HCT116 (cell line): ENCODE measurements at regions not wholly inside any gene's neighbourhood (a gene's known extent, or its start where the extent isn't known, plus 50 kb on each side); places are given as distances from the start of the nearest gene placed in this dataset.

Source experiments
- ATAC-seq: fragments of 200-7000 bp; cut with Tn5 transposase; 2 replicates; pipeline ENCODE4 v1.9.1; 2020; ENCODE audit warnings: mild to moderate bottlenecking, moderate library complexity
- BruUV-seq: library from RNA; stranded (reverse); fragments of 400-500 nt; replicated peaks from 2 replicates; lab custom pipeline; 2021; lab: Mats Ljungman, UMichigan
- CTCF ChIA-PET: fragments of 300-600 bp; sonication (Branson Sonifier 250); formaldehyde crosslinking; loops from one replicate; lab custom pipeline; 2021; ENCODE audit warnings: antibody characterized with exemption; lab: Charles Lee
- POLR2A ChIA-PET: fragments of 300-600, 350-600 bp; sonication (Branson Sonifier 250); formaldehyde crosslinking; loops from one replicate; lab custom pipeline; 2021; ENCODE audit warnings: antibody characterized with exemption; lab: Charles Lee
- RAD21 ChIA-PET, 2 experiments: fragments of 300-600 bp; sonication (Branson Sonifier 250); formaldehyde crosslinking; loops; one replicate each; lab custom pipeline; 2023; ENCODE audit warnings: low total read pairs in 2 of 2; ENCODE audit not compliant: uncharacterized antibody in 2 of 2, unreplicated experiment in 2 of 2, low non-redundant PET in 1 of 2; lab: Charles Lee
- DNase-seq: peaks from one replicate; pipeline ENCODE4 v3.0.0-alpha.2; 2010; ENCODE audit warnings: low read depth, low spot score
- H2AFZ ChIP-seq: fragments of 200-600 bp; shearing (Covaris generic), sonication (generic); 2 replicates; pipeline ENCODE4 v1.6.1; 2017; ENCODE audit warnings: low read depth, mixed run types, mixed read lengths, antibody characterized with exemption, low read length; ENCODE audit not compliant: poor library complexity, severe bottlenecking
- H3K27ac ChIP-seq: 2 replicates; pipeline ENCODE4 v1.5.1; 2012; ENCODE audit warnings: low read depth, low read length
- H3K27me3 ChIP-seq: fragments of 200-600 bp; sonication (generic); 2 replicates; pipeline ENCODE4 v1.6.1; 2016; ENCODE audit warnings: mixed run types, low read length, mixed read lengths; ENCODE audit not compliant: insufficient read depth
- H3K36me3 ChIP-seq, 2 experiments: fragments of 200-500 bp in 1 of 2; fragments of 200-600 bp in 1 of 2; sonication (Bioruptor generic) in 1 of 2; sonication (generic) in 1 of 2; 2 replicates each; pipeline versions ENCODE4 v1.5.1 to v1.6.1; 2014 to 2016; ENCODE audit warnings: low read length in 2 of 2, inconsistent platforms in 1 of 2, mixed read lengths in 1 of 2, mixed run types in 1 of 2; ENCODE audit not compliant: insufficient read depth in 2 of 2, control insufficient read depth in 1 of 2
- H3K4me1 ChIP-seq, 2 experiments: fragments of 200-600 bp in 1 of 2; sonication (generic) in 1 of 2; 2 replicates each; pipeline versions ENCODE4 v1.5.1 to v1.6.1; 2012 to 2017; ENCODE audit warnings: low read length in 2 of 2, inconsistent platforms in 1 of 2, mild to moderate bottlenecking in 1 of 2, mixed read lengths in 1 of 2, mixed run types in 1 of 2, moderate library complexity in 1 of 2; ENCODE audit not compliant: insufficient read depth in 2 of 2, control insufficient read depth in 1 of 2
- H3K4me2 ChIP-seq: fragments of 200-600 bp; sonication (generic); 2 replicates; pipeline ENCODE4 v1.6.1; 2017; ENCODE audit warnings: mixed run types, low read length, mixed read lengths
- H3K4me3 ChIP-seq, 2 experiments: fragments of 200-600 bp in 1 of 2; sonication (generic) in 1 of 2; replicated peaks in 1 of 2; 2 replicates each; pipeline ENCODE4 v1.5.1; 2011 to 2016; ENCODE audit warnings: low read length in 2 of 2, control low read depth in 1 of 2, low read depth in 1 of 2, mild to moderate bottlenecking in 1 of 2, mixed read lengths in 1 of 2, mixed run types in 1 of 2
- H3K79me2 ChIP-seq: fragments of 200-600 bp; sonication (generic); 2 replicates; pipeline ENCODE4 v1.6.1; 2017; ENCODE audit warnings: mild to moderate bottlenecking, mixed run types, low read length, moderate library complexity, mixed read lengths; ENCODE audit not compliant: insufficient read depth
- H3K9ac ChIP-seq: fragments of 200-600 bp; sonication (generic); 2 replicates; pipeline ENCODE4 v1.6.1; 2016; ENCODE audit warnings: low read length, mixed read lengths
- H3K9me2 ChIP-seq: fragments of 200-600 bp; sonication (generic), shearing (Covaris generic); 2 replicates; pipeline ENCODE4 v1.6.1; 2017; ENCODE audit warnings: mixed run types, mild to moderate bottlenecking, moderate library complexity; ENCODE audit not compliant: insufficient read depth
- H3K9me3 ChIP-seq, 2 experiments: fragments of 200-500 bp in 1 of 2; fragments of 200-600 bp in 1 of 2; sonication (Bioruptor generic) in 1 of 2; sonication (generic) in 1 of 2; 2 replicates each; pipeline ENCODE4 v1.6.1; 2014 to 2017; ENCODE audit warnings: low read length in 2 of 2, mixed read lengths in 2 of 2, inconsistent platforms in 1 of 2, low read depth in 1 of 2, mild to moderate bottlenecking in 1 of 2, mixed run types in 1 of 2, moderate library complexity in 1 of 2; ENCODE audit not compliant: control insufficient read depth in 1 of 2, insufficient read depth in 1 of 2
- H4K20me1 ChIP-seq: fragments of 200-600 bp; sonication (generic), shearing (Covaris generic); 2 replicates; pipeline ENCODE4 v1.6.1; 2017; ENCODE audit warnings: mixed run types, mild to moderate bottlenecking, moderate library complexity; ENCODE audit not compliant: insufficient read depth
- CBX3 ChIP-seq: IDR thresholded peaks from 2 replicates; pipeline ENCODE4 v1.6.1; 2012; ENCODE audit warnings: low read depth
- EGR1 ChIP-seq: IDR thresholded peaks from 2 replicates; pipeline ENCODE4 v1.6.1; 2012; ENCODE audit warnings: low read depth
- ELF1 ChIP-seq: IDR thresholded peaks from 2 replicates; pipeline ENCODE4 v1.6.1; 2012; ENCODE audit warnings: low read depth, borderline replicate concordance
- EZH2 ChIP-seq: fragments of 200-600 bp; sonication (generic); IDR thresholded peaks from 2 replicates; pipeline ENCODE4 v1.6.1; 2017; ENCODE audit warnings: antibody characterized with exemption, mixed run types
- EZH2phosphoT487 ChIP-seq: fragments of 200-600 bp; IDR thresholded peaks from 2 replicates; pipeline ENCODE4 v1.6.1; 2018; ENCODE audit warnings: antibody characterized with exemption, borderline replicate concordance
- FOSL1 ChIP-seq: IDR thresholded peaks from 2 replicates; pipeline ENCODE4 v1.6.1; 2012; ENCODE audit warnings: low read depth
- JUND ChIP-seq: IDR thresholded peaks from 2 replicates; pipeline ENCODE4 v1.6.1; 2012
- RAD21 ChIP-seq: IDR thresholded peaks from 2 replicates; pipeline ENCODE4 v1.6.1; 2012; ENCODE audit warnings: low read depth, mild to moderate bottlenecking
- REST ChIP-seq: IDR thresholded peaks from 2 replicates; pipeline ENCODE4 v1.6.1; 2012; ENCODE audit warnings: low read depth
- SIN3A ChIP-seq: IDR thresholded peaks from 2 replicates; pipeline ENCODE4 v1.6.1; 2012; ENCODE audit warnings: low read depth
- SRF ChIP-seq: IDR thresholded peaks from 2 replicates; pipeline ENCODE4 v1.6.1; 2012; ENCODE audit warnings: low read depth
- YY1 ChIP-seq: IDR thresholded peaks from 2 replicates; pipeline ENCODE4 v1.6.1; 2011; ENCODE audit warnings: low read length, low read depth, moderate library complexity, mild to moderate bottlenecking; ENCODE audit not compliant: insufficient replicate concordance; ENCODE audit errors: extremely low read depth
- ZNF274 ChIP-seq: fragments of 200-500 bp; sonication (Bioruptor generic); IDR thresholded peaks from 2 replicates; pipeline ENCODE4 v1.6.1; 2014; ENCODE audit warnings: mild to moderate bottlenecking, low read depth, low read length, inconsistent platforms
- intact Hi-C: fragments of 100-400 bp; cut with micrococcal nuclease; formaldehyde crosslinking; loops from 2 replicates; pipeline ENCODE4 v1.10.0; 2022
- TF ChIP-seq, protein P1 (sequence below): IDR thresholded peaks from 2 replicates; pipeline ENCODE4 v1.6.1; 2012

DNA sequence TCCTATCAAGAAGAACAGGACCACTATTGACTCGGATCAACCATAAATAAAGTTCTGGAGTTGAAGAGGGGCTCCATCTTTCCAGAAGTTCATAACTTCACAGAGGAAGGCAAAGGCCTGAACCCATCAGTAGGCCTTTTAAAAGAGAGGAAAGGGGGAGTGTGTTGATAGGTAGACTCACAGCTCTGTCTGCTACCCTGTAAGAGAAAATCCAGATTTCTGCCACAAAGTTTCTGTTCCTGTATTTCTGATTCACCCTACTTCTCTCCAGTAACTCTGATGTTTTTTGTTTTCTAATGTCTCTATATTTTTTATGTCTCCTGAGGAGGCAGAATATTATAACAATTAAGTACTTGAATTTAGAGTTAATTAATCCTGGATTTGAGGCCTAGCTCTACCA, 564.0 kb downstream of the TNS1 start:
- RAD21 ChIA-PET = no interaction called here
- no peaks in the 10 kb centered on the region for H3K9me3 ChIP-seq
- H2AFZ ChIP-seq = no peak overlapping the region
- no TSS peak for BruUV-seq
- intact Hi-C loops = no loop called here
- ATAC-seq (no peak), DNase-seq (no peak)
- no peak overlapping the region for H3K27ac ChIP-seq
- peaks cover 4% of the 10 kb centered on the region in 2 experiments; a peak in 2 of 4 replicates for H3K4me1 ChIP-seq
- POLR2A ChIA-PET = no interaction called here
- no peaks in the 10 kb centered on the region for H3K36me3 ChIP-seq
- no peak overlapping the region for H3K4me3 ChIP-seq
- no peak overlapping the region for H3K4me2 ChIP-seq
- CTCF ChIA-PET = no interaction called here
- no peaks in the 10 kb centered on the region; the same call in 1 of the 2 replicates for H4K20me1 ChIP-seq
- H3K9ac ChIP-seq = no peak overlapping the region
- H3K79me2 ChIP-seq = no peaks in the 10 kb centered on the region
- H3K27me3 ChIP-seq = no peaks in the 10 kb centered on the region; the same call in 1 of the 2 replicates
- TF ChIP-seq EZH2 (no peak), SRF (no peak), REST (no peak)
- H3K9me2 ChIP-seq = no peaks in the 10 kb centered on the region

DNA sequence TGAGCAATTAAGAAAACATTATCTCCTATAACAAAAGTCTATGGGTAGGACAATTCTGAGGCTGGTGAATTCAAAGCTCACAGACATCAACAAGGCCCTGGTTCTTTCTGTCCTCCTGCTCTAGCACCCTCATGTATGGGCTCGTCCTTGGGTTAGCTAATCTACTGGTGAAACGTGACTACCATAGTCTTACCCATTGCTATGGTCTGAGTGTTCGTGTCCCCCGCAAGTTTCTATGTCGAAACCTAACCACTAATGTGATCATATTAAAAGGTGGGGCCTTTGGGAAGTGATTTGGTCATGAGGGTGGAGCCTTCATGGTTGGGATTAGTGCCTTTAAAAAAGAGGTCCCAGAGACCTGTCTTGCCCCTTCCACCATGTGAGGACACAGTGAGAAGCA, 564.7 kb downstream of the TNS1 start:
- DNase-seq (no peak), ATAC-seq (no peak)
- no peaks in the 10 kb centered on the region for H3K79me2 ChIP-seq
- no peaks in the 10 kb centered on the region for H3K9me2 ChIP-seq
- intact Hi-C loops = no loop called here
- no peaks in the 10 kb centered on the region for H3K36me3 ChIP-seq
- H3K4me1 ChIP-seq = peaks cover 4% of the 10 kb centered on the region in 2 experiments; a peak in 2 of 4 replicates
- no peak overlapping the region for H2AFZ ChIP-seq
- no peak overlapping the region for H3K27ac ChIP-seq
- ChIA-PET RAD21 (no interaction called here), POLR2A (interaction anchor here (0.9 kb wide), 1 partner anchor 14 kb away, joined by 3 read pairs; no protein-coding TSS in a partner anchor), CTCF (no interaction called here)
- no peaks in the 10 kb centered on the region; the same call in 1 of the 2 replicates for H3K27me3 ChIP-seq
- TF ChIP-seq EZH2 (no peak), REST (no peak), ELF1 (no peak), SIN3A (no peak), YY1 (no peak), CBX3 (no peak), RAD21 (no peak), EGR1 (no peak), JUND (no peak), ZNF274 (no peak), FOSL1 (no peak), EZH2phosphoT487 (no peak)
- TF ChIP-seq, protein P1, sequence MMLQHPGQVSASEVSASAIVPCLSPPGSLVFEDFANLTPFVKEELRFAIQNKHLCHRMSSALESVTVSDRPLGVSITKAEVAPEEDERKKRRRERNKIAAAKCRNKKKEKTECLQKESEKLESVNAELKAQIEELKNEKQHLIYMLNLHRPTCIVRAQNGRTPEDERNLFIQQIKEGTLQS = no peak
- H3K4me2 ChIP-seq = no peak overlapping the region
- H3K9me3 ChIP-seq = no peaks in the 10 kb centered on the region
- no peak overlapping the region for H3K4me3 ChIP-seq
- H4K20me1 ChIP-seq = no peaks in the 10 kb centered on the region; the same call in 1 of the 2 replicates
- no TSS peak for BruUV-seq
- no peak overlapping the region for H3K9ac ChIP-seq
